ENCODE measurements at regions not wholly inside any gene's neighbourhood (a gene's known extent, or its start where the extent isn't known, plus 50 kb on each side); places are given as distances from the start of the nearest gene placed in this dataset.

DNA sequence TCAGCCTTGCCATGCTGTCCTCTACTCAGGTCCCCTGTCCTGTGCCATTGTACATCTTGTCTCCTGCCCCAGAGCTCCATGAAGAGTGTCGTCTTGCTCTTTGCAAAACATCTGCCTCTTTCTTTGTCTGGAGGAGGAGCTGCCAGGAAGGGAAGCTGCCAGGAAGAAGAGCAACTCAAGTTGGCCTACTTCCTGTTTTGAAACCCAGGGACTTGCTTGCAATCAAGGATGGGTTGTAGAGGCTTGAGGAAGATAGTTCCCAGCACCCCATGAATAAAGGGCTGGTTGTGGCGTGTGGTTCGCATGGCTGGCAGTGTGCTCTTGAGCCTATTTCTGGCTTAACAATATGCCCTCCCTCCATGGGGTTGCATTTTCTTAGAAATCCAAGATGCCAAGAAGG lies 53.0 kb upstream of the CPEB4 start:
- no peak for DNase-seq

DNA sequence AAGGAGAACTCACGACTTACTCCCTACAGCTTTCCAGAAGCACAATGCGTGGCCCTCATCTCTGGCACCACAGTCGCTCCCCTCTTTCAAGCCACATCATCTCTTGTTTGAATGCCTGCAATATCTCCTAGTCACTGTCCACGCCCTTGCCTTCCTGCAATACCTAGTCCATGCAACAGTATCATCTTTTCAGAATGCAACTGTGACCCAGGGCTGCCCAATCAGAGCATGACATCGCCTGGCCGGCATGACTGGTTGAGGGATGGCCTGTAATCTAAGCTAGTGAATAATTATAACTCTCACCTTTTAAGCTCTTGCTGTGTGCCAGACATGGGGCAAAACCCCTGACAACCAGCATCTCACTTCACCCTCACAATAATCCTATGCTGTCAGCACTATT lies 52.5 kb upstream of the CPEB4 start:
- DNase-seq, result no peak

DNA sequence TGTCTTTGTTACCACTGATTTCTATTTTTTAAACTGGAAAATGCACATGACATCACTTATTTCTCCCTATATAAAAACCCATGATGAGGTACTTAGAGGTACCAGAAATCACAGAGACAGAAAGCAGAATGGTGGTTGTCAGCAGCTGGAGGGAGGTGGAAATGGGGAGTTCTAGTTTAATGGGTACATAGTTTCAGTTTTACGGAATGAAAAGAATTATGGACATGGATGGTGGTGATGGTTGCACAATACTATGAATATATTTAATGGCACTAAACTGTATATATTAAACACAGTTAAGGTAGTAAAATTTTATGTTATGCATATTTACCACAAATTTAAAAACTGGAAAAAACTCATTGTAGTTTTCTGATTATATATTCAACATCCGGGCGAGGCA lies 50.5 kb upstream of the CPEB4 start:
- DNase-seq, result no peak
